PFSK-1 (cell line): ENCODE measurements at regions not wholly inside any gene's neighbourhood (a gene's known extent, or its start where the extent isn't known, plus 50 kb on each side); places are given as distances from the start of the nearest gene placed in this dataset.

Experiments
- FOXP2 ChIP-seq: optimal IDR thresholded peaks from 2 replicates; pipeline ENCODE3; 2011; ENCODE audit warnings: borderline replicate concordance, control low read depth, inconsistent platforms; ENCODE audit not compliant: insufficient read depth; ENCODE audit errors: extremely low read length, extremely low read depth
- POLR2AphosphoS5 ChIP-seq: IDR thresholded peaks from 2 replicates; pipeline ENCODE4 v1.6.1; 2012; ENCODE audit warnings: low read depth, mild to moderate bottlenecking, control low read depth, low read length, moderate library complexity
- SIN3A ChIP-seq: IDR thresholded peaks from 2 replicates; pipeline ENCODE4 v1.6.1; 2012; ENCODE audit warnings: mild to moderate bottlenecking, low read length, moderate library complexity, borderline replicate concordance; ENCODE audit not compliant: insufficient read depth
- TAF1 ChIP-seq: IDR thresholded peaks from 2 replicates; pipeline ENCODE4 v1.6.1; 2012; ENCODE audit warnings: low read length, control low read depth, borderline replicate concordance; ENCODE audit not compliant: insufficient read depth
- TF ChIP-seq, protein P1 (sequence below), 2 experiments: IDR thresholded peaks; 2 replicates each; pipeline versions ENCODE4 v1.6.1 to v1.8.0; 2011 to 2012; ENCODE audit warnings: low read depth in 2 of 2, low read length in 2 of 2, control low read depth in 1 of 2, inconsistent platforms in 1 of 2, mild to moderate bottlenecking in 1 of 2, moderate library complexity in 1 of 2; ENCODE audit not compliant: insufficient read depth in 1 of 2

DNA sequence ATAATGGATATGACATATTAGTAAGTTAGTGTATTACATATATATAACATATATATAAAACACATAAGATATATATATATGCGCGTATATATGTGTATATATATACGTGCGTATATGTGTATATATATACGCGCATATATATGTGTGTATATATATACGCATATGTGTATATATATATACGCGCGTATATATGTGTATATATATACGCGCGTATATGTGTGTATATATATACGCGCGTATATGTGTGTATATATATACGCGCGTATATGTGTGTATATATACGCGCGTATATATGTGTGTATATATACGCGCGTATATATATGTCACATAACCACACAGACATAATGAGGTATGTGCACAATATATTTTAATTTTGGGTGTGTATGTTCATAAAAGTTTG is 327.8 kb downstream of the MEIS1 start:
- TF ChIP-seq TAF1 (no peak), FOXP2 (no peak), POLR2AphosphoS5 (no peak), SIN3A (no peak)
- TF ChIP-seq, protein P1, sequence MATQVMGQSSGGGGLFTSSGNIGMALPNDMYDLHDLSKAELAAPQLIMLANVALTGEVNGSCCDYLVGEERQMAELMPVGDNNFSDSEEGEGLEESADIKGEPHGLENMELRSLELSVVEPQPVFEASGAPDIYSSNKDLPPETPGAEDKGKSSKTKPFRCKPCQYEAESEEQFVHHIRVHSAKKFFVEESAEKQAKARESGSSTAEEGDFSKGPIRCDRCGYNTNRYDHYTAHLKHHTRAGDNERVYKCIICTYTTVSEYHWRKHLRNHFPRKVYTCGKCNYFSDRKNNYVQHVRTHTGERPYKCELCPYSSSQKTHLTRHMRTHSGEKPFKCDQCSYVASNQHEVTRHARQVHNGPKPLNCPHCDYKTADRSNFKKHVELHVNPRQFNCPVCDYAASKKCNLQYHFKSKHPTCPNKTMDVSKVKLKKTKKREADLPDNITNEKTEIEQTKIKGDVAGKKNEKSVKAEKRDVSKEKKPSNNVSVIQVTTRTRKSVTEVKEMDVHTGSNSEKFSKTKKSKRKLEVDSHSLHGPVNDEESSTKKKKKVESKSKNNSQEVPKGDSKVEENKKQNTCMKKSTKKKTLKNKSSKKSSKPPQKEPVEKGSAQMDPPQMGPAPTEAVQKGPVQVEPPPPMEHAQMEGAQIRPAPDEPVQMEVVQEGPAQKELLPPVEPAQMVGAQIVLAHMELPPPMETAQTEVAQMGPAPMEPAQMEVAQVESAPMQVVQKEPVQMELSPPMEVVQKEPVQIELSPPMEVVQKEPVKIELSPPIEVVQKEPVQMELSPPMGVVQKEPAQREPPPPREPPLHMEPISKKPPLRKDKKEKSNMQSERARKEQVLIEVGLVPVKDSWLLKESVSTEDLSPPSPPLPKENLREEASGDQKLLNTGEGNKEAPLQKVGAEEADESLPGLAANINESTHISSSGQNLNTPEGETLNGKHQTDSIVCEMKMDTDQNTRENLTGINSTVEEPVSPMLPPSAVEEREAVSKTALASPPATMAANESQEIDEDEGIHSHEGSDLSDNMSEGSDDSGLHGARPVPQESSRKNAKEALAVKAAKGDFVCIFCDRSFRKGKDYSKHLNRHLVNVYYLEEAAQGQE (IDR thresholded peaks at IDR 0.05; ENCODE audit: insufficient read depth in 1 of 2, low read depth in 2 of 2, low read length in 2 of 2): no peak

DNA sequence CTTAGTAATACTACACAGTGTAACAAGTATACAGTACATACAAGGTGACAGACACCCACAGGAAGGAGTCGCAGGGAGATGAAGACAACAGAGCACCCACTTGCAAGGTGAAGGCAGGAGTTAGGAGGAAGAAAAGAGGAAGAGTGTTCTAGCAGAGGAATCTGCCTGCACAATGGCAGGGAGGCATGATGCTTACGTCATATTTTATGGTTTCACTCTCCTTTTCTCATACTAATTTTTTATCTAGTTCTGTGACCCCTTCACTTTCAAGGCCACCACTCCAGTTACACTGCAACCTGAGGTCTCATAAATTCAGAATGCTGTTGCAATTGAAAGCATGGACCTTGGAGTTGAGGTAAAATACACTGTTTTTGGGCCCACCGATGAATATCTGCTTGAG is 331.7 kb downstream of the MEIS1 start:
- TF ChIP-seq SIN3A (no peak), FOXP2 (no peak), TAF1 (no peak), POLR2AphosphoS5 (no peak)
- TF ChIP-seq, protein P1 (IDR thresholded peaks at IDR 0.05; ENCODE audit: insufficient read depth in 1 of 2, low read depth in 2 of 2, low read length in 2 of 2): no peak

DNA sequence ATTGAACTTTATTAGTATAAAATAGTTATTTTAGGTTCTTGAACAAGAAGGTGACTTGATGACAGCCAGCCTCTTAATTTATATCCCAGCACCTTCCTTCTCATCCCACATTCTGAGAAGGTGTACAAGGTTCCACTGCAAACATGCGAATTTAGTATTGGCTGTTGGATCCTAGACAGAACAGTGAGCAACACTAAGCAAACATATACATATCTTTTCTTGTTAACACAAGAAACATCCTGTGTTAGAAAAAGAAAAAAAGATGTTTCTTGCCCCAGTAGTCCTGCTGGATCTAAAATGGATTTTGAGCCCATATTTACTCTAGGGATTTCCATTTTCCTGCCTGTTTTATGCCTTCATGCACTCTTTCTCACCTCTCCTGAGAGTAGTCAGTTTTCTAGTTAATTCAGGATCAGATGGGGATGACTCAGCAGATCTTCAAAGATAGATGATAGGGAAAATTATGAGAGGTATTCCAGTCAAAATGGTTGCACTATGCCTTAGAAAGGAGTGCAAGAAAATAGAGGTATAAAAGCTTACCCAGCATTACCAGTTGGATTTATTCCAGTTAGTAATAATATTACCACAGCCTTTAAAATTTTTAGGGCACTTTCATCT is 336.5 kb downstream of the MEIS1 start:
- TF ChIP-seq SIN3A (no peak), FOXP2 (no peak), TAF1 (no peak), POLR2AphosphoS5 (no peak)
- TF ChIP-seq, protein P1 (IDR thresholded peaks at IDR 0.05; ENCODE audit: insufficient read depth in 1 of 2, low read depth in 2 of 2, low read length in 2 of 2): no peak

DNA sequence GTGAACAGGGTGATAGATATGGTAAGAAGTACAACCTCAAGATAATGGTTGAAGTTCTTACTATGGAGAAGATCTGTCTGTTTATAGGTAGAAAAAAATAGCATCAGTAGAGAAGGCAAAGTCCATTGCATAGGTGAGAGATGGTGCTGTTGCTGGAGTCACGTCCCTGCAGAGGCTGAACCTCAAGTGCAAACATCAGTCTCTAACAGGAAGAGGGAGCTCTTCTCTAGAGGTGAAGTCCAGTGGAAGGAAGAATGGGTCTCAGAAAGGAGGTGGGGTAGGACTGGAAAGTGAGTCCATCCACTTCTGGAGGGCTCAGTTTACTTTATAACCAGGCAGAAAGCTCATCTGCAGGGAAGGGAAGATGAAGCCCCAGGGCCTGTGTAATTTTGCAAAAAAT is 337.7 kb downstream of the MEIS1 start:
- no peak for TF ChIP-seq POLR2AphosphoS5
- no peak for TF ChIP-seq FOXP2
- TF ChIP-seq, protein P1 (IDR thresholded peaks at IDR 0.05; ENCODE audit: insufficient read depth in 1 of 2, low read depth in 2 of 2, low read length in 2 of 2): no peak
- TF ChIP-seq TAF1: no peak
- TF ChIP-seq SIN3A: no peak

DNA sequence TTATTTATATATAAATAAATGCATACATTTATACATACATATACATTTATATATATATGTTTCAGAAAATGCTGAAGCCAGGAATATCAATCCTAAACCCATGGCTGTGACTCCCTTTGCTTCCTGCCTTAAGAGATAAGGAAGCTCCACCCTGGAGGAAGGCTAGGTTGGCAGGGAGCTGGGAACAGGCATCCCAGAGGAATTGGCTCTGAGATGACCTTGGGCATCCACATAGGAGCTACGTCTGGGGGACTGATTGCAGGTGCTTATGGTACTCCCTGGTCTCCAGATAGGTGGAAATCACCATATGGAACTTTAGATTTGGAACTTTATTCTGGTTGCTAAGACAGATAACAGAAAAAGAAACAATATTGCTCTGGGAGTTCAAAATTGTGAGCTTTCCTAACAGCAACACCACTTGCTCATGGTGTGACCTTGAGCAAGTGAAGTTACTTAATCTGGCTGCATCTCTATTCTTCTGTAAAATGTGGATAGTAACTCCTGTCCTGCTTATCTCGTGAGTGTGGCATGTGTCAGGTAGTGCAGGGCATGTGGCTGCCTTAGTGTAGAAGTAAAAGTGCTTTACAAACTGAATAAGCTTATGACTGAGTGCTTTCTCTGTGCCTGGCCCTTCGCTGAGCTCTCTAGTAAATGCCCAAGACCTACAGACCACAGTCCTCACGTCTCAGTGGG is 341.0 kb downstream of the MEIS1 start:
- no peak for TF ChIP-seq POLR2AphosphoS5
- no peak for TF ChIP-seq TAF1
- no peak for TF ChIP-seq SIN3A
- TF ChIP-seq, protein P1 (IDR thresholded peaks at IDR 0.05; ENCODE audit: insufficient read depth in 1 of 2, low read depth in 2 of 2, low read length in 2 of 2): no peak
- no peak for TF ChIP-seq FOXP2
